HL-60/S4 treated with phorbol 12-myristate 13-acetate at 8.2 ng/mL for 4 days and 3 days (cell line): ENCODE measurements at regions not wholly inside any gene's neighbourhood (a gene's known extent, or its start where the extent isn't known, plus 50 kb on each side); places are given as distances from the start of the nearest gene placed in this dataset.

Experiments
- in situ Hi-C: fragments of 300-500 bp; cut with MboI; formaldehyde crosslinking; loops from 2 replicates; pipeline ENCODE4 v1.15.0; 2022; ENCODE audit warnings: low sequenced_read_pairs

GRCh38 chr11:134513585-134514120 lies 101.6 kb upstream of the B3GAT1 start:
- in situ Hi-C loops = no loop called here

DNA sequence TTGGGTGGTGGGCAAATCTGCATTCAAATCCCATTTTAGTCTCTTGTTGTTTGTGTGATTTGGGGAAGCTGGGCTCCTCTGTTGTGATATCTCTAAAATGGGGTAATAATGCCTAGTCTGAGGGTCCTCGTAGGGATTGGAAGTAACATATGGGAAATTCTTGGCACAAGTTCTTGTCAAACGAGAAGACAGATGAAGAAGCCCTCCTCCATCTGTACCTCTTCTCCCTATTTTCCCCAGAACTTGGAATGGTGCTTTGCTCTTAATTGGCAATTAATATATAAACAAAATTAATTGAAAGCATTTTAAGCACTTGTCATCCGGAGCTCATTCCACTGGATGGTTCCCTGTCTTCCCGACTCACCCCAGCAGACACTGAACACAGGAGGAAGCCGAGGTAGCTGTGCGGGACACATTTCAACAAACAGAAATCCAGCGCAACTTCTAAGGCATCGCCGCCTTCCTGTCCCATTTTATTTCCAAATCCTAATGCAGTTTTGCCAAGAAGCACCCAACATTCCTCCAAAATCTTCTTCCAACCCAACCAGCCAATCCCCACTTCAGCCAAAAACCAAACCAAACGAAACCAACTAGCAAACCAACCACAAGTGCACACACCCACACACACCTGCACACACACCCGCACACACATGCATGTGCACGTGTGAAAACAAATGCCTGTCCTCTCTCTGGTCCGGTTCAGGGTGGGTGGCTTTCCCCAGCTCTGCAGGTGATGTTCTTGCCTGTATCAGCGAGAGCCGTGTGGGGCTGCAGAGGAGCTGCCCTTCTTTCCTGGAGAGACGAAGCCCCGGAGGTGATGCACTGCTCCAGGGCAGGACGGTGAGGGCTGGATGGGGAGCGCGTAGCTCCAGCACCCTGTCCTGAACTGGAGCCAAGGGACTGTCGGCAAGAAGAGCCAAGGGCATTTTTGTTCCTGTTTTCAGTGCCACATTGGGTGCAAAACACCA lies 100.8 kb upstream of the B3GAT1 start:
- in situ Hi-C loops = no loop called here

DNA sequence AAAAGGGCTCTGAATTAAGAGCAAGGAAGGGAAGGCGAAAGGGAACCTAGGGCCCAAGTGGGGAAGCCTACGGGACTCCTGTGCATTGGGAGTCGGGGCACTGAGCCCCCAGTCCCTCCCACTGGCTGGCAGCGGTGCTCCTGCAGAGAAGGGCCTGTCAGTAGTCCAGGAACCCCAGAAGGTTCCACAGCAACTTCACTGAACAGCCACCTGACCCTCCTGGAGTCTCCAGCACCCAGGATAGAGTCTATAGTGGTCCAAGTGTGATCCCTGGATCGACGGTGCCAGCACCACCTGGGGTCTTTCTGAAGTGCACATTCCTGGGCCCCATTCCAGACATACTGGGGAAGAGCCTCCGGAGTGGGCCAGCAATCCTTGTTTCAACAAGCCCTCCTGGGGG lies 100.0 kb upstream of the B3GAT1 start:
- in situ Hi-C loops = no loop called here

DNA sequence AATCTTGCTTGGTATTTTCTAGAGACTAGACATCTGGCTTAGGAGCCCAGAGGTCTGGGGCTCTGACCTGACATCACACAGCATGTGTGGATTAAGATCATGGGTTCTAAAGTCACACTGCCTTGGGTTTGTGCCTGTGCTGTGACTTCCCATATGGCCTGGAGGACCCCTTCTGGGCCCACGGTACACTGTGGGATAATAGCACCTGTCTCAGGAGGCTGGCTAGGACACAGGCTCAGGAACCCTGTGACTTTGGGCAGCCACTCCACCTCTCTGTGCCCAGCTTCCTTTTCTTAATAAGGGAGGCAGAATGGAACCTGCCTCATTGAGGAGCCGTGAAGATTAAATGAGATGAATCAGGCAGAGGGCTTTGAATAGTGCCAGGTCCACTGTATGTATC lies 99.2 kb upstream of the B3GAT1 start:
- in situ Hi-C loops = no loop called here

- in situ Hi-C loops = no loop called here
Observed at GRCh38 chr11:134510233-134511040, 98.4 kb upstream of the B3GAT1 start.

DNA sequence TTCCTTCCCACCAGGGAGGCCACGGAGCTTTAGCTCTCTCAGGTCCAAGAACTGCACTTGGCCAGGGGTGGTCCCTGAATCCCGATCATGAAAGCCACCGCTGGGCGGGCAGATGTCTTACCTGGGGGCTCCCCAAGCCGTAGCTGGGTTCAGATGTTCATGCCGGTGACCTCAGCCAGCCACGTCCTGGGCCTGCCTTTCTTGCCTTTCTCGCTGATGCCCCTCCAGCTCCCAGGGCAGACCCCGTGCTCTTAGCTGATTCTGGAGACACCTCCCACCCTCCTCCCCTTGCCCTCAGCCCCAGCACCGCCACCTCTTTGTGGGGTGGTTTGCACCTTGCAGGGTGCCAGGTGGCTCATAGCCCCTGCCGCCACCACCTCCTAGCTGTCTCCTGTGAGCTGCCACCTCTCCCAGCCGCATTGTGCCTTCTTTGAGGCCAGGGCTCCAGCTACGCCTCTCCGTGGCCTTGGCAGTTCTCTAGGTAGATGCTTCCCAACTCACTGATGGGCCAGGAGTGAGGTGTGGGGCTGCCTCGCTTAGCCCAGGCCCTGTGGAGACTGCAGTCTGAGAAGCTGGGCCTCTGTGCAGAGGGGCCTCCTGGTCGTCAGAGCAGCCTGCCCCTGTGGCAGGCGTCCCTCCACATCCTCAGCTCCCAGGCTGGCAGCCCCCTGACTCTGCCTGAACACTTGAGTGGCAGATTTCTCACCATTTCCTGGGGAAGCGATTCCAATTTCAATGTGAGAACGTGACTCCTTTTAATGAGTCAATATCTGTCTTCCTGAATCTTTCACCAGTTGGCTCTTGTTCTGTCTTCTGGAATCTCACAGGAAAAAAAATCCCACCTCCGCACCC lies 97.6 kb upstream of the B3GAT1 start:
- in situ Hi-C loops = no loop called here

DNA sequence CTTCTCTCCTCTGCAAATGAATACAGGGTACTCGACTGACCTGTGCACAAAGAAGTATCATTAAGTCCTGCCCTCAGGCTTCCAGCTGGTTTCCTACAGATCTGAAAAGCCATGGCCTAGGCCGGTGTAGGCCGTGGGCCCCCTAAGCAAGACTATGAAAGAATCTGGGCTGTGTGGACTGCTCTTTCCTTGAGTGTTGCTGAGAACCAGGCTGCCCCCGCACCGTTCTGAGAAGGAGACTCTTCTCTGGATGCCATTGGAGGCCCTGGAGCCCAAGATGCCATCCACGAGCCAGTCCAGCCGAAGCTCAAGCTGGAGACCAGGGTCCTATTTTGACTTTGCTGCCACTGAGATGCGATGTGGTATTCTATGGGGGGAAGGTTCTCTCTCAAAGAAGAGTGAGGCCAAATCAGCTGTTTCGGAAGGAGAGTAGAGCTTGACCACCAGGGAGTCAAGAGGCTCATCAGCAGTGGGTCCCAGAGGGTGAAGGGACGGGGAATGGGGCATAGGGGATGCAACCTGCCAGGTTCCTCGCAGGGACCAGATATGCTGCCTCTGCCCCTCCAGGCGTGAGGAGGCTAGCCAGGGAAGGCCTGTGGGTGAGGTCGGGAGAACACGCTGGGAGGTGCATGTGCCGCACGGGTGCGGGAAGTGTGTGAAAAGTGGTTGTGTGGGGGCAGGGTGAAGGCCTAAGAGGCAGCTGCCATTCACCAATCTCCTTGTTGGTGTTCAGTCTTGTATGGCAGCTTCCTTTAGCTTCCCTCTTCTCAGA lies 96.4 kb upstream of the B3GAT1 start:
- in situ Hi-C loops = no loop called here

DNA sequence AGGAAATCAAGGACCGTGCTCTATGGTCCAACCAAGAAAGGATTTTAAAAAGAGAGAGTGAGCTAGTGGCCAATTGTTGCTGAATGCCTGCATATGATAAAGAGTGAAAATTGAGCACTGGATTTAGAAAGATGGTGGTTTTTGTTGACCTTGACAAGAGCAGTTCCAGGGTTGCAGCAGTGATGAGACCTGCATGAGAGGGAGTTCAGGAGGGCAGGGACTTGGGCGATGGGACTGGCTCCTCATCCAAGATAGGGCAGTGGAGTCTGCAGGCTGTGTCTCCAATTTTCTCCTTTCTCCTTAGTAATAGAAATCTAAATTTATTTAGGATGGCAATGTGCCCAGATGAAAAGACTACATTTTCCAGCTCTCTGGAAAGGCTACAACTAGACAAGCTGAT lies 94.0 kb upstream of the B3GAT1 start:
- in situ Hi-C loops = no loop called here

DNA sequence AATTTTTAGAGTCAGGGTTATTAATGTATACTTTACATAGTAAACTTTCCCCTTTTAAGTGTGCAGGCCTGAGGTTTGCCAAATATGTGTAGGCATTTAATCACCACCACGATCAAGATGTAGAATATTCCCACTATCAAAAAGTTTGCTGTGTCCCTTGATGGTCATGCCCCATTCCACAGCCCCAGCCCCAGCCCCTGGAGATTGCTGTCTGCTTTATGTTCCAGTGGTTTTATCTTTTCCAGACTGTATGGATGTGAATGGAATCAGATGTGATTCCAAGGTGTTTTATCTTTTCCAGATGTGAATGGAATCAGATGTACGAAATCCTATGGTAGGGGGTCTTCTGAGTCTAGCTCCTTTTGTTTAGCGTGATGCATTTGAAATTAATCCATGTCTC lies 93.1 kb upstream of the B3GAT1 start:
- in situ Hi-C loops = no loop called here

- in situ Hi-C loops = no loop called here
Observed at GRCh38 chr11:134504146-134504905, 92.3 kb upstream of the B3GAT1 start.

DNA sequence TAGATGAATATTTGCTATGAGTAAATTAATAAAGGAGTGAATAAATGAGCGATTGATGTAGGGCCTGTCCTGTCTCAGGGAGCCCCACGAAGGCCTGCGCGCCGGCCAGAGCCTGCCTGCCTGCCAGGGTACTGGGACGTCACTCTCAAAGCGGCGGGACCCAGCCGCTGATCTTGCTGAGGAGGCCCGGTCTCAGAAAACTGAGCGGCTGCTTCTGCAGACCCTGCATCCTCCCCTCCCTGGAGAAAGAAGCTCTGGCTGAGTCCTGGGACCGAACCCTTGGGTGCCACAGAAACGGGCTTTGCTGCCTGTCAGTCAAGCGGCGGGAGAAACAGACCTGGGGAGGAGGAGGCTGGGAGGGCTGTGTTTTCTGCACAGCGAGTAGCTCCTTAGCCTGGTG lies 91.6 kb upstream of the B3GAT1 start:
- in situ Hi-C loops = no loop called here

GRCh38 chr11:134503100-134503499 lies 91.1 kb upstream of the B3GAT1 start:
- in situ Hi-C loops = no loop called here

GRCh38 chr11:134502153-134502550 lies 90.1 kb upstream of the B3GAT1 start:
- in situ Hi-C loops = no loop called here

- in situ Hi-C loops = no loop called here
Observed at GRCh38 chr11:134501406-134502152, 89.5 kb upstream of the B3GAT1 start.

GRCh38 chr11:134500621-134501020 lies 88.6 kb upstream of the B3GAT1 start:
- in situ Hi-C loops = no loop called here

DNA sequence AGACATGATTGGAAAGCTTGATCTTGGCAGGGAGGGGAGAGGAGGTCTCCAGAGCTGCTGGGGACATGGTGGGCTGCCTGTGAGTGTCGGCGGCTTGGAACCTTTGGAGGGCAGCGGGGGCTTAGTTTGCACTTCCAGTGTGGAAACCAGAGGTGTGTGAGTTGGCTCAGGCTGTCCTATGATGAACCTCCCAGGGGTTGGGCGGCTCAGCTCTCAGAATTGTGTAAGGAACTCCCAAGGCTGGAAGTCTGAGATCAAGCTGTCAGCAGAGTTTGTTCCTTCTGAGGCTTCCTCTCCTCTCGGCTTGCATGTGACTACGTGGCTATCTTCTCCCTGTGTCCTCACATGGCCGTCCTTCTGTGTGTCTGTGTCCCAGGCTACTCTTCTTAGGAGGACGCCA lies 87.9 kb upstream of the B3GAT1 start:
- in situ Hi-C loops = no loop called here

GRCh38 chr11:134498326-134499139 lies 86.5 kb upstream of the B3GAT1 start:
- in situ Hi-C loops = no loop called here

- in situ Hi-C loops = no loop called here
Observed at GRCh38 chr11:134497586-134497985, 85.5 kb upstream of the B3GAT1 start.
